Right lobe of liver (tissue), 6 donors: ENCODE measurements at regions not wholly inside any gene's neighbourhood (a gene's known extent, or its start where the extent isn't known, plus 50 kb on each side); places are given as distances from the start of the nearest gene placed in this dataset.

Experiments used
- ATAC-seq, 4 donors: fragments of 200-7000 bp; cut with Tn5 transposase; one replicate each; pipeline ENCODE4 v1.9.1; 2020; ENCODE audit warnings: mild to moderate bottlenecking in 4 of 4, moderate library complexity in 4 of 4
- DNase-seq, 3 donors: peaks; one replicate each; pipeline ENCODE4 v3.0.0-alpha.2; 2020
- H3K27ac ChIP-seq, 3 donors: fragments of 200-600 bp; one replicate each; pipeline ENCODE4 v1.8.0; 2022
- H3K27me3 ChIP-seq, 2 donors: fragments of 200-600 bp; one replicate each; pipeline ENCODE4 v1.8.0; 2022
- H3K36me3 ChIP-seq, 4 donors: fragments of 200-600 bp; sonication (generic) in 1 of 4; one replicate each; pipeline versions ENCODE4 v1.5.1 to v1.8.0; 2017 to 2022; ENCODE audit warnings: control low read depth in 1 of 4
- H3K4me1 ChIP-seq, 4 donors: fragments of 200-600 bp; sonication (generic) in 1 of 4; one replicate each; pipeline versions ENCODE4 v1.5.1 to v1.8.0; 2017 to 2022; ENCODE audit warnings: control low read depth in 1 of 4
- H3K4me3 ChIP-seq, 3 donors: fragments of 200-600 bp; one replicate each; pipeline ENCODE4 v1.8.0; 2022
- H3K9me3 ChIP-seq, 4 donors: fragments of 200-600 bp; sonication (generic) in 1 of 4; one replicate each; pipeline versions ENCODE4 v1.5.1 to v1.8.0; 2017 to 2022; ENCODE audit warnings: control low read depth in 1 of 4
- CTCF ChIP-seq, 4 donors: fragments of 200-600 bp in 3 of 4; fragments of 450-650 bp in 1 of 4; IDR thresholded peaks; one replicate each; pipeline versions ENCODE4 v1.5.1 to v1.8.0; 2016 to 2022; ENCODE audit warnings: antibody characterized with exemption in 4 of 4, mild to moderate bottlenecking in 2 of 4
- POLR2A ChIP-seq: fragments of 450-650 bp; IDR thresholded peaks from one replicate; pipeline ENCODE4 v1.6.1; 2017; ENCODE audit warnings: antibody characterized with exemption, mild to moderate bottlenecking
- WGBS: methylation state at CpG from one replicate; pipeline ENCODE4 v1.1.6; 2018; ENCODE audit warnings: low coverage, low lambda C conversion rate; ENCODE audit not compliant: insufficient coverage; ENCODE audit errors: missing lambda C conversion rate; 5-methylcytosine and 5-hydroxymethylcytosine counted together
- intact Hi-C, 2 donors: fragments of 100-400 bp; cut with DNase I; formaldehyde crosslinking; loops; one replicate each; pipeline versions ENCODE4 v1.11.2 to v1.14.1; 2022
- donor health status: DM: no; HTN: yes; CAD: no.
- donor health status: DM: no; HTN: no; CAD: no.
- donor health status: DM: no; HTN: no; CAD: no.
- donor health status: DM: no; HTN: yes; CAD: no.
- donor health status: DM: no; HTN: yes; CAD: no.

- H3K36me3 ChIP-seq = no peaks in the 10 kb centered on the region
- H3K9me3 ChIP-seq = no peaks in the 10 kb centered on the region
- H3K4me3 ChIP-seq = no peak overlapping the region
- ATAC-seq (no peak), DNase-seq (no peak)
- H3K27me3 ChIP-seq = no peaks in the 10 kb centered on the region
- intact Hi-C loops = no loop called here
- H3K27ac ChIP-seq = no peak overlapping the region
- no peaks in the 10 kb centered on the region for H3K4me1 ChIP-seq
- TF ChIP-seq CTCF (IDR thresholded peaks at IDR 0.05) (no peak), POLR2A (no peak)
- WGBS = 63% methylated on average over 2 of the region's 5 CpGs
Observed at GRCh38 chr11:112369916-112370315, 109.3 kb upstream of the PLET1 start.

- Histone ChIP-seq H3K9me3 (no peaks in the 10 kb centered on the region), H3K4me3 (no peak overlapping the region), H3K27me3 (no peaks in the 10 kb centered on the region), H3K36me3 (no peaks in the 10 kb centered on the region), H3K27ac (no peak overlapping the region), H3K4me1 (no peaks in the 10 kb centered on the region)
- ATAC-seq (no peak), DNase-seq (no peak)
- intact Hi-C loops = no loop called here
- no peak for TF ChIP-seq CTCF (IDR thresholded peaks at IDR 0.05)
- WGBS = 82% methylated on average over 9 of the region's 9 CpGs
Observed at GRCh38 chr11:112374486-112375140, 114.0 kb upstream of the PLET1 start.

- ATAC-seq (no peak), DNase-seq (no peak)
- H3K4me1 ChIP-seq = no peaks in the 10 kb centered on the region
- H3K4me3 ChIP-seq = no peak overlapping the region
- H3K27me3 ChIP-seq = no peaks in the 10 kb centered on the region
- H3K36me3 ChIP-seq = no peaks in the 10 kb centered on the region
- intact Hi-C loops = no loop called here
- TF ChIP-seq CTCF (IDR thresholded peaks at IDR 0.05) (no peak), POLR2A (no peak)
- WGBS = 68% methylated on average over 4 of the region's 4 CpGs
- H3K27ac ChIP-seq = no peak overlapping the region
- H3K9me3 ChIP-seq = no peaks in the 10 kb centered on the region
Observed at GRCh38 chr11:112377946-112378345, 117.3 kb upstream of the PLET1 start.

GRCh38 chr11:112380464-112380863, 119.8 kb upstream of the PLET1 start:
- Histone ChIP-seq H3K27me3 (no peaks in the 10 kb centered on the region), H3K36me3 (no peaks in the 10 kb centered on the region), H3K4me1 (no peaks in the 10 kb centered on the region), H3K9me3 (no peaks in the 10 kb centered on the region), H3K27ac (no peak overlapping the region), H3K4me3 (no peak overlapping the region)
- TF ChIP-seq POLR2A (no peak), CTCF (IDR thresholded peaks at IDR 0.05) (no peak)
- ATAC-seq (no peak), DNase-seq (no peak)
- intact Hi-C loops = no loop called here
- WGBS = 100% methylated on average over 1 of the region's 9 CpGs

GRCh38 chr11:112381578-112381977, 120.9 kb upstream of the PLET1 start:
- no peak for TF ChIP-seq POLR2A
- TF ChIP-seq CTCF (IDR thresholded peaks at IDR 0.05) = no peak
- Histone ChIP-seq H3K27me3 (no peaks in the 10 kb centered on the region), H3K27ac (no peak overlapping the region), H3K4me3 (no peak overlapping the region), H3K4me1 (no peaks in the 10 kb centered on the region), H3K9me3 (no peaks in the 10 kb centered on the region), H3K36me3 (no peaks in the 10 kb centered on the region)
- no peak for DNase-seq
- intact Hi-C loops = no loop called here
- WGBS = 63% methylated on average over 5 of the region's 5 CpGs
- ATAC-seq = no peak
